HS-27A (cell line): ENCODE measurements at regions not wholly inside any gene's neighbourhood (a gene's known extent, or its start where the extent isn't known, plus 50 kb on each side); places are given as distances from the start of the nearest gene placed in this dataset.
A peak's percentile ranks its signal among the peaks of the same experiment; 100 is the strongest.
"Not testable (repeated sequence)": the region's sequence is repeated elsewhere in the genome, so short reads cannot be mapped to it uniquely, and the experiment has no call there.

ENCODE experiments used
- DNase-seq: peaks from one replicate; pipeline ENCODE4 v3.0.0-alpha.2; 2012; ENCODE audit warnings: low read depth, missing footprints

GRCh38 chr17:77086433-77087010 is 54.2 kb upstream of the SEC14L1 start:
- DNase-seq = peak; percentile 29

- DNase-seq = no peak
These were observed 52.9 kb upstream of the SEC14L1 start for GRCh38 chr17:77087650-77088454.

- peak; percentile 81 for DNase-seq
These were observed 52.2 kb upstream of the SEC14L1 start for GRCh38 chr17:77088455-77089123.

GRCh38 chr17:77089124-77089490 is 51.7 kb upstream of the SEC14L1 start:
- no peak for DNase-seq

GRCh38 chr17:77089949-77090348 is 50.8 kb upstream of the SEC14L1 start:
- DNase-seq = not testable (repeated sequence)

- DNase-seq = no peak
These were observed 50.3 kb upstream of the SEC14L1 start for GRCh38 chr17:77090476-77090875.
